WERI-Rb-1 (cell line): ENCODE measurements at regions not wholly inside any gene's neighbourhood (a gene's known extent, or its start where the extent isn't known, plus 50 kb on each side); places are given as distances from the start of the nearest gene placed in this dataset.

Source experiments
- DNase-seq: peaks from one replicate; pipeline ENCODE4 v3.0.0-alpha.2; 2020
- H3K27ac ChIP-seq: fragments of 250-450 bp; sonication (Bioruptor Pico); 2 replicates; pipeline ENCODE4 v1.5.1; 2020; ENCODE audit warnings: mild to moderate bottlenecking, moderate library complexity
- H3K27me3 ChIP-seq: fragments of 250-450 bp; sonication (Bioruptor Pico); 2 replicates; pipeline ENCODE4 v1.5.1; 2021; ENCODE audit warnings: mild to moderate bottlenecking, low read depth, moderate library complexity; ENCODE audit not compliant: insufficient read depth, severe bottlenecking
- H3K36me3 ChIP-seq: fragments of 250-450 bp; sonication (Bioruptor Pico); 2 replicates; pipeline ENCODE4 v1.5.1; 2020; ENCODE audit warnings: mild to moderate bottlenecking, moderate library complexity
- H3K4me3 ChIP-seq: 2 replicates; pipeline ENCODE4 v1.5.1; 2011; ENCODE audit warnings: low read depth, mild to moderate bottlenecking, control low read depth, low read length
- H3K9me3 ChIP-seq: fragments of 250-450 bp; sonication (Bioruptor Pico); 2 replicates; pipeline ENCODE4 v1.5.1; 2021; ENCODE audit warnings: mild to moderate bottlenecking, moderate library complexity; ENCODE audit not compliant: severe bottlenecking
- CTCF ChIP-seq: IDR thresholded peaks from 2 replicates; pipeline ENCODE4 v1.5.1; 2011; ENCODE audit warnings: low read depth, mild to moderate bottlenecking, control low read depth, inconsistent platforms, low read length

DNA sequence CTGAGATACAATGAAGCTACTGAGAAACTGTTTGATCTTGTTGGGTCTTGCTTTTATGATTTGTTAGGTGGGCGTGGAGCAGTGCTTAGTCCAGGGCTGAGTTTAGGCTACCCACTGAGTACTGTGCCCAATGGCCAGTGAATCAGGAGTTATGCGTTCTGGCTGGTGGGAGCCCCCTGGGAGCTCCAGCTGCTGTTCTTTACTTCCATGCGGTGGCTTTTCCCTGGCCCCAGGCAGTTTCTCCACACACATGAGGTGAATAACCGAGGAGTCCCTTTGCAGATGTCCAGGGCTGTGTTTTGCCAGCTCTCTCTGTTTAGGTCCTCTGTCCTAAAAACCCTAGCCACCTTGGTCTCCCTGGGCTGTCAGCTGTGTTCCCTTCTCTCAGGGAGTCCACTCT, 106.5 kb downstream of the KLF13 start:
- H3K4me3 ChIP-seq: no peak overlapping the region
- H3K9me3 ChIP-seq: no peaks in the 10 kb centered on the region
- no peaks in the 10 kb centered on the region for H3K36me3 ChIP-seq
- no peak overlapping the region for H3K27ac ChIP-seq
- H3K27me3 ChIP-seq: no peaks in the 10 kb centered on the region
- TF ChIP-seq CTCF: no peak
- no peak for DNase-seq

GRCh38 chr15:31433574-31433973, 106.9 kb downstream of the KLF13 start:
- TF ChIP-seq CTCF: no peak
- no peak overlapping the region for H3K27ac ChIP-seq
- no peak for DNase-seq
- H3K36me3 ChIP-seq: no peaks in the 10 kb centered on the region
- H3K4me3 ChIP-seq: no peak overlapping the region
- no peaks in the 10 kb centered on the region for H3K27me3 ChIP-seq
- H3K9me3 ChIP-seq: no peaks in the 10 kb centered on the region

- Histone ChIP-seq H3K9me3 (no peaks in the 10 kb centered on the region), H3K27me3 (no peaks in the 10 kb centered on the region), H3K4me3 (no peak overlapping the region), H3K27ac (no peak overlapping the region), H3K36me3 (no peaks in the 10 kb centered on the region)
- no peak for DNase-seq
- no peak for TF ChIP-seq CTCF
Measured at GRCh38 chr15:31434275-31434587, 107.6 kb downstream of the KLF13 start.

GRCh38 chr15:31434588-31435260, 108.1 kb downstream of the KLF13 start:
- no peak for TF ChIP-seq CTCF
- no peak overlapping the region for H3K4me3 ChIP-seq
- no peaks in the 10 kb centered on the region for H3K27me3 ChIP-seq
- no peak overlapping the region; the same call in 1 of the 2 replicates for H3K27ac ChIP-seq
- H3K9me3 ChIP-seq: no peaks in the 10 kb centered on the region
- no peaks in the 10 kb centered on the region for H3K36me3 ChIP-seq
- DNase-seq: no peak

- Histone ChIP-seq H3K27ac (no peak overlapping the region; the same call in 1 of the 2 replicates), H3K27me3 (no peaks in the 10 kb centered on the region), H3K36me3 (no peaks in the 10 kb centered on the region), H3K4me3 (no peak overlapping the region), H3K9me3 (no peaks in the 10 kb centered on the region)
- DNase-seq: peak; percentile 93
- TF ChIP-seq CTCF: peak; percentile 98
Measured at GRCh38 chr15:31435261-31435911, 108.8 kb downstream of the KLF13 start.
